ENCODE measurements at regions not wholly inside any gene's neighbourhood (a gene's known extent, or its start where the extent isn't known, plus 50 kb on each side); places are given as distances from the start of the nearest gene placed in this dataset.

- BruUV-seq (replicated peaks): no TSS peak
- no peak for ATAC-seq
- Histone ChIP-seq H3K4me3 (ENCODE audit: low read depth in 2 of 2, low read length in 2 of 2) (no peak overlapping the region), H3K27me3 (ENCODE audit: control insufficient read depth, insufficient read depth, low read length) (no peaks in the 10 kb centered on the region; the same call in none of the 2 replicates), H3K9me3 (ENCODE audit: control insufficient read depth, insufficient read depth, low read depth, low read length) (no peaks in the 10 kb centered on the region), H3K4me1 (ENCODE audit: control insufficient read depth, insufficient read depth, low read length) (no peaks in the 10 kb centered on the region), H3K27ac (ENCODE audit: low read length) (no peak overlapping the region), H3K36me3 (ENCODE audit: control insufficient read depth, insufficient read depth, low read length) (no peaks in the 10 kb centered on the region)
- in situ Hi-C loops (cut with HindIII; ENCODE audit: low pct_unique_long_range_greater_than_20kb, low sequenced_read_pairs): no loop called here
- intact Hi-C loops (cut with micrococcal nuclease; ENCODE audit: unreplicated experiment): no loop called here
- DNase-seq (ENCODE audit: low read depth, low spot score): no peak
- ChIA-PET CTCF (no interaction called here), POLR2A (no interaction called here)
- TF ChIP-seq POLR2AphosphoS5 (IDR thresholded peaks at IDR 0.05; ENCODE audit: low read depth, low read length) (no peak), SIN3A (IDR thresholded peaks at IDR 0.05; ENCODE audit: borderline replicate concordance, insufficient read depth, low read depth, low read length) (no peak), TCF7L2 (IDR thresholded peaks at IDR 0.05; ENCODE audit: low read depth, low read length) (no peak)
- TF ChIP-seq, protein P1, sequence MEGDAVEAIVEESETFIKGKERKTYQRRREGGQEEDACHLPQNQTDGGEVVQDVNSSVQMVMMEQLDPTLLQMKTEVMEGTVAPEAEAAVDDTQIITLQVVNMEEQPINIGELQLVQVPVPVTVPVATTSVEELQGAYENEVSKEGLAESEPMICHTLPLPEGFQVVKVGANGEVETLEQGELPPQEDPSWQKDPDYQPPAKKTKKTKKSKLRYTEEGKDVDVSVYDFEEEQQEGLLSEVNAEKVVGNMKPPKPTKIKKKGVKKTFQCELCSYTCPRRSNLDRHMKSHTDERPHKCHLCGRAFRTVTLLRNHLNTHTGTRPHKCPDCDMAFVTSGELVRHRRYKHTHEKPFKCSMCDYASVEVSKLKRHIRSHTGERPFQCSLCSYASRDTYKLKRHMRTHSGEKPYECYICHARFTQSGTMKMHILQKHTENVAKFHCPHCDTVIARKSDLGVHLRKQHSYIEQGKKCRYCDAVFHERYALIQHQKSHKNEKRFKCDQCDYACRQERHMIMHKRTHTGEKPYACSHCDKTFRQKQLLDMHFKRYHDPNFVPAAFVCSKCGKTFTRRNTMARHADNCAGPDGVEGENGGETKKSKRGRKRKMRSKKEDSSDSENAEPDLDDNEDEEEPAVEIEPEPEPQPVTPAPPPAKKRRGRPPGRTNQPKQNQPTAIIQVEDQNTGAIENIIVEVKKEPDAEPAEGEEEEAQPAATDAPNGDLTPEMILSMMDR (IDR thresholded peaks at IDR 0.05): no peak
- TF ChIP-seq, protein P2, sequence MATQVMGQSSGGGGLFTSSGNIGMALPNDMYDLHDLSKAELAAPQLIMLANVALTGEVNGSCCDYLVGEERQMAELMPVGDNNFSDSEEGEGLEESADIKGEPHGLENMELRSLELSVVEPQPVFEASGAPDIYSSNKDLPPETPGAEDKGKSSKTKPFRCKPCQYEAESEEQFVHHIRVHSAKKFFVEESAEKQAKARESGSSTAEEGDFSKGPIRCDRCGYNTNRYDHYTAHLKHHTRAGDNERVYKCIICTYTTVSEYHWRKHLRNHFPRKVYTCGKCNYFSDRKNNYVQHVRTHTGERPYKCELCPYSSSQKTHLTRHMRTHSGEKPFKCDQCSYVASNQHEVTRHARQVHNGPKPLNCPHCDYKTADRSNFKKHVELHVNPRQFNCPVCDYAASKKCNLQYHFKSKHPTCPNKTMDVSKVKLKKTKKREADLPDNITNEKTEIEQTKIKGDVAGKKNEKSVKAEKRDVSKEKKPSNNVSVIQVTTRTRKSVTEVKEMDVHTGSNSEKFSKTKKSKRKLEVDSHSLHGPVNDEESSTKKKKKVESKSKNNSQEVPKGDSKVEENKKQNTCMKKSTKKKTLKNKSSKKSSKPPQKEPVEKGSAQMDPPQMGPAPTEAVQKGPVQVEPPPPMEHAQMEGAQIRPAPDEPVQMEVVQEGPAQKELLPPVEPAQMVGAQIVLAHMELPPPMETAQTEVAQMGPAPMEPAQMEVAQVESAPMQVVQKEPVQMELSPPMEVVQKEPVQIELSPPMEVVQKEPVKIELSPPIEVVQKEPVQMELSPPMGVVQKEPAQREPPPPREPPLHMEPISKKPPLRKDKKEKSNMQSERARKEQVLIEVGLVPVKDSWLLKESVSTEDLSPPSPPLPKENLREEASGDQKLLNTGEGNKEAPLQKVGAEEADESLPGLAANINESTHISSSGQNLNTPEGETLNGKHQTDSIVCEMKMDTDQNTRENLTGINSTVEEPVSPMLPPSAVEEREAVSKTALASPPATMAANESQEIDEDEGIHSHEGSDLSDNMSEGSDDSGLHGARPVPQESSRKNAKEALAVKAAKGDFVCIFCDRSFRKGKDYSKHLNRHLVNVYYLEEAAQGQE (IDR thresholded peaks at IDR 0.05; ENCODE audit: insufficient read depth in 1 of 2, low read depth in 2 of 2, low read length in 1 of 2): no peak
These were observed 71.3 kb downstream of the MFAP3 start for GRCh38 chr5:154110107-154110453.

DNA sequence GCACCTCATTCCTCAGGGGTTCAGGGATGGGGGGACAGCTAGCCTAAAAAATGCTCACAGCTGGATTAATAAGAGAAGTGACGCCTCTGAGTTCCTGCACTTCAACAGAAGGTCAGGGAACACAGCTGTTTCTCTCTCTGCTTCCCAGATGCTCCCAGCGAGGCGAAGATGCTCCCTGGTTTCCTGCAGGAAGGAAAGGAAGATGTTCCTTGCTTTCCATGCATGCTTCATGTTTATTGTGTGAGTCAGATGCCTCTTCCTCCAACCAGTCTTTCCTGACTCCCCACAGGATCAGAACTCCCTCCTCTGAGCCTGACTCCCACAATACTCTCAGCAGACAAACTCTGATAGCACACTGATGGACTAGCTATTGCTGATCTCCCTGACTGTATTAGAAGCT, 71.9 kb downstream of the MFAP3 start:
- Histone ChIP-seq H3K4me3 (ENCODE audit: low read depth in 2 of 2, low read length in 2 of 2) (no peak overlapping the region), H3K9me3 (ENCODE audit: control insufficient read depth, insufficient read depth, low read depth, low read length) (no peaks in the 10 kb centered on the region), H3K36me3 (ENCODE audit: control insufficient read depth, insufficient read depth, low read length) (no peaks in the 10 kb centered on the region), H3K27ac (ENCODE audit: low read length) (no peak overlapping the region), H3K4me1 (ENCODE audit: control insufficient read depth, insufficient read depth, low read length) (no peaks in the 10 kb centered on the region), H3K27me3 (ENCODE audit: control insufficient read depth, insufficient read depth, low read length) (no peaks in the 10 kb centered on the region; the same call in none of the 2 replicates)
- in situ Hi-C loops (cut with HindIII; ENCODE audit: low pct_unique_long_range_greater_than_20kb, low sequenced_read_pairs): no loop called here
- POLR2A ChIA-PET: no interaction called here
- CTCF ChIA-PET: no interaction called here
- TF ChIP-seq, protein P1 (IDR thresholded peaks at IDR 0.05): no peak
- no peak for TF ChIP-seq TCF7L2 (IDR thresholded peaks at IDR 0.05; ENCODE audit: low read depth, low read length)
- TF ChIP-seq, protein P2 (IDR thresholded peaks at IDR 0.05; ENCODE audit: insufficient read depth in 1 of 2, low read depth in 2 of 2, low read length in 1 of 2): no peak
- TF ChIP-seq SIN3A (IDR thresholded peaks at IDR 0.05; ENCODE audit: borderline replicate concordance, insufficient read depth, low read depth, low read length): no peak
- no peak for TF ChIP-seq POLR2AphosphoS5 (IDR thresholded peaks at IDR 0.05; ENCODE audit: low read depth, low read length)
- no TSS peak for BruUV-seq (replicated peaks)
- DNase-seq (ENCODE audit: low read depth, low spot score) (no peak), ATAC-seq (no peak)
- intact Hi-C loops (cut with micrococcal nuclease; ENCODE audit: unreplicated experiment): no loop called here
